ENCODE measurements at regions not wholly inside any gene's neighbourhood (a gene's known extent, or its start where the extent isn't known, plus 50 kb on each side); places are given as distances from the start of the nearest gene placed in this dataset.

- H3K4me3 ChIP-seq = no peak overlapping the region
- TF ChIP-seq CTCF (IDR thresholded peaks at IDR 0.05) (no peak), EP300 (IDR thresholded peaks at IDR 0.05) (no peak), POLR2AphosphoS5 (IDR thresholded peaks at IDR 0.05) (no peak), POLR2A (IDR thresholded peaks at IDR 0.05) (no peak)
- H3K36me3 ChIP-seq = no peaks in the 10 kb centered on the region
- no peaks in the 10 kb centered on the region for H3K27me3 ChIP-seq
- DNase-seq = no peak
- intact Hi-C loops (cut with DNase I; ENCODE audit: low total_unique reads) = no loop called here
- no peaks in the 10 kb centered on the region for H3K9me3 ChIP-seq
- H3K4me1 ChIP-seq = no peaks in the 10 kb centered on the region
- H3K27ac ChIP-seq = no peak overlapping the region
- 64 to 92% (median 90%) methylated on average over 3 of the region's 3 CpGs for WGBS, 5 donors
Measured at GRCh38 chr10:28113202-28113601, 114.3 kb upstream of the ODAD2 start.

- no peaks in the 10 kb centered on the region for H3K9me3 ChIP-seq
- H3K36me3 ChIP-seq = no peaks in the 10 kb centered on the region
- no peak overlapping the region for H3K27ac ChIP-seq
- no peak for DNase-seq
- no peak for TF ChIP-seq CTCF (IDR thresholded peaks at IDR 0.05)
- no peak for TF ChIP-seq POLR2A (IDR thresholded peaks at IDR 0.05)
- no peak for TF ChIP-seq EP300 (IDR thresholded peaks at IDR 0.05)
- no peak for TF ChIP-seq POLR2AphosphoS5 (IDR thresholded peaks at IDR 0.05)
- no peak overlapping the region for H3K4me3 ChIP-seq
- WGBS, 5 donors = 75 to 90% (median 80%) methylated on average over 2 of the region's 2 CpGs
- intact Hi-C loops (cut with DNase I; ENCODE audit: low total_unique reads) = no loop called here
- H3K4me1 ChIP-seq = no peaks in the 10 kb centered on the region
- H3K27me3 ChIP-seq = no peaks in the 10 kb centered on the region
Measured at GRCh38 chr10:28111712-28112111, 112.8 kb upstream of the ODAD2 start.

- H3K4me3 ChIP-seq = no peak overlapping the region
- H3K27ac ChIP-seq = no peak overlapping the region
- no peaks in the 10 kb centered on the region for H3K9me3 ChIP-seq
- TF ChIP-seq POLR2A (IDR thresholded peaks at IDR 0.05) (no peak), CTCF (IDR thresholded peaks at IDR 0.05) (no peak), EP300 (IDR thresholded peaks at IDR 0.05) (no peak)
- H3K36me3 ChIP-seq = no peaks in the 10 kb centered on the region
- no peaks in the 10 kb centered on the region for H3K27me3 ChIP-seq
- intact Hi-C loops (cut with DNase I; ENCODE audit: low total_unique reads) = no loop called here
- WGBS, 5 donors = 83 to 97% (median 84%) methylated on average over 8 of the region's 8 CpGs
- no peak for DNase-seq
- no peaks in the 10 kb centered on the region for H3K4me1 ChIP-seq
Measured at GRCh38 chr10:28105561-28105960, 106.7 kb upstream of the ODAD2 start.

GRCh38 chr10:28097633-28098032 is 98.8 kb upstream of the ODAD2 start:
- 86 to 90% (median 89%) methylated on average over 3 of the region's 3 CpGs for WGBS, 5 donors
- no peak overlapping the region for H3K4me3 ChIP-seq
- no peak overlapping the region for H3K27ac ChIP-seq
- no peak for TF ChIP-seq POLR2A (IDR thresholded peaks at IDR 0.05)
- TF ChIP-seq POLR2AphosphoS5 (IDR thresholded peaks at IDR 0.05) = no peak
- TF ChIP-seq EP300 (IDR thresholded peaks at IDR 0.05) = no peak
- TF ChIP-seq CTCF (IDR thresholded peaks at IDR 0.05) = no peak
- no peaks in the 10 kb centered on the region for H3K4me1 ChIP-seq
- no peaks in the 10 kb centered on the region for H3K9me3 ChIP-seq
- DNase-seq = no peak
- no peaks in the 10 kb centered on the region for H3K27me3 ChIP-seq
- intact Hi-C loops (cut with DNase I; ENCODE audit: low total_unique reads) = no loop called here
- H3K36me3 ChIP-seq = no peaks in the 10 kb centered on the region
